ENCODE measurements at regions not wholly inside any gene's neighbourhood (a gene's known extent, or its start where the extent isn't known, plus 50 kb on each side); places are given as distances from the start of the nearest gene placed in this dataset.

- no peak overlapping the region for H3K27ac ChIP-seq
- H3K9ac ChIP-seq: no peak overlapping the region
- no peaks in the 10 kb centered on the region for H3K4me1 ChIP-seq
- no peak for TF ChIP-seq CTCF (IDR thresholded peaks at IDR 0.05)
- no peak overlapping the region for H2AFZ ChIP-seq
- H3K4me3 ChIP-seq (ENCODE audit: low read depth, low read length): no peak overlapping the region
- no peaks in the 10 kb centered on the region for H3K36me3 ChIP-seq (ENCODE audit: control insufficient read depth, insufficient read depth, low read length)
- H3K9me3 ChIP-seq (ENCODE audit: control insufficient read depth, low read length): no peaks in the 10 kb centered on the region
- no peaks in the 10 kb centered on the region for H3K27me3 ChIP-seq (ENCODE audit: control insufficient read depth, insufficient read depth, low read length)
- H3K79me2 ChIP-seq: no peaks in the 10 kb centered on the region
- no peak overlapping the region for H3K4me2 ChIP-seq (ENCODE audit: low read length)
Measured at GRCh38 chr3:83034806-83035703, 1273.6 kb upstream of the GBE1 start.

- Histone ChIP-seq H3K79me2 (no peaks in the 10 kb centered on the region), H3K4me2 (ENCODE audit: low read length) (no peak overlapping the region), H3K27me3 (ENCODE audit: control insufficient read depth, insufficient read depth, low read length) (no peaks in the 10 kb centered on the region), H2AFZ (no peak overlapping the region), H3K4me1 (no peaks in the 10 kb centered on the region), H3K9ac (no peak overlapping the region), H3K4me3 (ENCODE audit: low read depth, low read length) (no peak overlapping the region), H3K36me3 (ENCODE audit: control insufficient read depth, insufficient read depth, low read length) (no peaks in the 10 kb centered on the region), H3K9me3 (ENCODE audit: control insufficient read depth, low read length) (no peaks in the 10 kb centered on the region), H3K27ac (no peak overlapping the region)
- TF ChIP-seq CTCF (IDR thresholded peaks at IDR 0.05): no peak
Measured at GRCh38 chr3:83033133-83033532, 1271.7 kb upstream of the GBE1 start.

- Histone ChIP-seq H3K79me2 (no peaks in the 10 kb centered on the region), H3K36me3 (ENCODE audit: control insufficient read depth, insufficient read depth, low read length) (no peaks in the 10 kb centered on the region), H2AFZ (no peak overlapping the region), H3K4me1 (no peaks in the 10 kb centered on the region), H3K9me3 (ENCODE audit: control insufficient read depth, low read length) (no peaks in the 10 kb centered on the region), H3K27me3 (ENCODE audit: control insufficient read depth, insufficient read depth, low read length) (no peaks in the 10 kb centered on the region), H3K4me2 (ENCODE audit: low read length) (no peak overlapping the region), H3K27ac (no peak overlapping the region), H3K9ac (no peak overlapping the region), H3K4me3 (ENCODE audit: low read depth, low read length) (no peak overlapping the region)
- TF ChIP-seq CTCF (IDR thresholded peaks at IDR 0.05): no peak
Measured at GRCh38 chr3:83023086-83023485, 1261.6 kb upstream of the GBE1 start.

GRCh38 chr3:83011481-83011880 lies 1250.0 kb upstream of the GBE1 start:
- no peaks in the 10 kb centered on the region for H3K9me3 ChIP-seq (ENCODE audit: control insufficient read depth, low read length)
- no peak overlapping the region for H2AFZ ChIP-seq
- no peak for TF ChIP-seq CTCF (IDR thresholded peaks at IDR 0.05)
- H3K27ac ChIP-seq: no peak overlapping the region
- no peak overlapping the region for H3K4me3 ChIP-seq (ENCODE audit: low read depth, low read length)
- no peaks in the 10 kb centered on the region for H3K36me3 ChIP-seq (ENCODE audit: control insufficient read depth, insufficient read depth, low read length)
- no peaks in the 10 kb centered on the region for H3K4me1 ChIP-seq
- no peaks in the 10 kb centered on the region for H3K27me3 ChIP-seq (ENCODE audit: control insufficient read depth, insufficient read depth, low read length)
- H3K79me2 ChIP-seq: no peaks in the 10 kb centered on the region
- H3K9ac ChIP-seq: no peak overlapping the region
- no peak overlapping the region for H3K4me2 ChIP-seq (ENCODE audit: low read length)

GRCh38 chr3:83003917-83004316 lies 1242.5 kb upstream of the GBE1 start:
- Histone ChIP-seq H3K27me3 (ENCODE audit: control insufficient read depth, insufficient read depth, low read length) (no peaks in the 10 kb centered on the region), H3K9ac (no peak overlapping the region), H3K36me3 (ENCODE audit: control insufficient read depth, insufficient read depth, low read length) (no peaks in the 10 kb centered on the region), H3K79me2 (no peaks in the 10 kb centered on the region), H3K27ac (no peak overlapping the region), H3K4me3 (ENCODE audit: low read depth, low read length) (no peak overlapping the region), H3K9me3 (ENCODE audit: control insufficient read depth, low read length) (no peaks in the 10 kb centered on the region), H3K4me2 (ENCODE audit: low read length) (no peak overlapping the region), H2AFZ (no peak overlapping the region), H3K4me1 (no peaks in the 10 kb centered on the region)
- TF ChIP-seq CTCF (IDR thresholded peaks at IDR 0.05): no peak
